ENCODE measurements at regions not wholly inside any gene's neighbourhood (a gene's known extent, or its start where the extent isn't known, plus 50 kb on each side); places are given as distances from the start of the nearest gene placed in this dataset.
"Not testable (repeated sequence)": the region's sequence is repeated elsewhere in the genome, so short reads cannot be mapped to it uniquely, and the experiment has no call there.

GRCh38 chr5:138676002-138676401 is 77.2 kb upstream of the CTNNA1 start:
- H3K27ac Mint-ChIP-seq (ENCODE audit: unreplicated experiment) = no peak overlapping the region

GRCh38 chr5:138668451-138669380 is 84.5 kb upstream of the CTNNA1 start:
- Mint-ChIP-seq H3K36me3 (ENCODE audit: low read depth, unreplicated experiment) (no peaks in the 10 kb centered on the region), H3K27ac (ENCODE audit: unreplicated experiment) (no peak overlapping the region), H3K4me3 (ENCODE audit: unreplicated experiment) (no peak overlapping the region), H3K27me3 (ENCODE audit: unreplicated experiment) (peaks cover 4% of the 10 kb centered on the region), H3K4me1 (ENCODE audit: unreplicated experiment) (peaks cover 5% of the 10 kb centered on the region), H3K9me3 (ENCODE audit: unreplicated experiment) (no peaks in the 10 kb centered on the region)
- DNase-seq (ENCODE audit: low spot score) = no peak
- TF ChIP-seq CTCF (IDR thresholded peaks at IDR 0.05; ENCODE audit: unreplicated experiment) = no peak

More at GRCh38 chr5:138676002-138676401, 77.2 kb upstream of the CTNNA1 start:
- Mint-ChIP-seq H3K27me3 (ENCODE audit: unreplicated experiment) (peaks cover 2% of the 10 kb centered on the region), H3K36me3 (ENCODE audit: low read depth, unreplicated experiment) (no peaks in the 10 kb centered on the region), H3K9me3 (ENCODE audit: unreplicated experiment) (no peaks in the 10 kb centered on the region), H3K4me1 (ENCODE audit: unreplicated experiment) (no peaks in the 10 kb centered on the region), H3K4me3 (ENCODE audit: unreplicated experiment) (no peak overlapping the region)
- no peak for TF ChIP-seq CTCF (IDR thresholded peaks at IDR 0.05; ENCODE audit: unreplicated experiment)
- no peak for DNase-seq (ENCODE audit: low spot score)

GRCh38 chr5:138667782-138668331 is 85.4 kb upstream of the CTNNA1 start:
- H3K4me3 Mint-ChIP-seq (ENCODE audit: unreplicated experiment); H3K27ac Mint-ChIP-seq (ENCODE audit: unreplicated experiment); DNase-seq (ENCODE audit: low spot score); H3K4me1 Mint-ChIP-seq (ENCODE audit: unreplicated experiment); H3K9me3 Mint-ChIP-seq (ENCODE audit: unreplicated experiment); H3K27me3 Mint-ChIP-seq (ENCODE audit: unreplicated experiment); H3K36me3 Mint-ChIP-seq (ENCODE audit: low read depth, unreplicated experiment): not testable (repeated sequence)

GRCh38 chr5:138666226-138666742 is 86.9 kb upstream of the CTNNA1 start:
- Mint-ChIP-seq H3K36me3 (ENCODE audit: low read depth, unreplicated experiment) (no peaks in the 10 kb centered on the region), H3K4me1 (ENCODE audit: unreplicated experiment) (peaks cover 9% of the 10 kb centered on the region), H3K27ac (ENCODE audit: unreplicated experiment) (no peak overlapping the region), H3K4me3 (ENCODE audit: unreplicated experiment) (no peak overlapping the region), H3K9me3 (ENCODE audit: unreplicated experiment) (no peaks in the 10 kb centered on the region), H3K27me3 (ENCODE audit: unreplicated experiment) (peaks cover 9% of the 10 kb centered on the region)
- no peak for DNase-seq (ENCODE audit: low spot score)
- TF ChIP-seq CTCF (IDR thresholded peaks at IDR 0.05; ENCODE audit: unreplicated experiment) = no peak

GRCh38 chr5:138665261-138665660 is 88.0 kb upstream of the CTNNA1 start:
- Mint-ChIP-seq H3K27me3 (ENCODE audit: unreplicated experiment) (peaks cover 9% of the 10 kb centered on the region), H3K27ac (ENCODE audit: unreplicated experiment) (no peak overlapping the region), H3K4me3 (ENCODE audit: unreplicated experiment) (no peak overlapping the region), H3K36me3 (ENCODE audit: low read depth, unreplicated experiment) (no peaks in the 10 kb centered on the region), H3K4me1 (ENCODE audit: unreplicated experiment) (peaks cover 9% of the 10 kb centered on the region), H3K9me3 (ENCODE audit: unreplicated experiment) (no peaks in the 10 kb centered on the region)
- no peak for DNase-seq (ENCODE audit: low spot score)
- TF ChIP-seq CTCF (IDR thresholded peaks at IDR 0.05; ENCODE audit: unreplicated experiment) = no peak

All from endothelial cell (in vitro differentiated cells).